ENCODE measurements at regions not wholly inside any gene's neighbourhood (a gene's known extent, or its start where the extent isn't known, plus 50 kb on each side); places are given as distances from the start of the nearest gene placed in this dataset.
"Not testable (repeated sequence)": the region's sequence is repeated elsewhere in the genome, so short reads cannot be mapped to it uniquely, and the experiment has no call there.

GRCh38 chr6:150523216-150523615 is 76.5 kb upstream of the PLEKHG1 start:
- H3K27me3 ChIP-seq (ENCODE audit: control insufficient read depth in 3 of 3, insufficient read depth in 3 of 3, low read length in 3 of 3); FAIRE-seq; DNase-seq; H3K9me3 ChIP-seq (ENCODE audit: control insufficient read depth in 2 of 2, insufficient read depth in 1 of 2, low read depth in 1 of 2, low read length in 1 of 2); H3K4me1 ChIP-seq (ENCODE audit: control insufficient read depth in 3 of 3, insufficient read depth in 2 of 3, low read depth in 1 of 3, low read length in 2 of 3); H3K36me3 ChIP-seq (ENCODE audit: control insufficient read depth in 3 of 3, insufficient read depth in 2 of 3, low read depth in 1 of 3, low read length in 3 of 3); H3K4me3 ChIP-seq (ENCODE audit: low read depth in 1 of 3, low read length in 3 of 3); H3K27ac ChIP-seq (ENCODE audit: low read depth in 1 of 3, low read length in 2 of 3): not testable (repeated sequence)
- 92 to 97% (median 96%) methylated on average over 3 of the region's 3 CpGs for WGBS, 3 donors

DNA sequence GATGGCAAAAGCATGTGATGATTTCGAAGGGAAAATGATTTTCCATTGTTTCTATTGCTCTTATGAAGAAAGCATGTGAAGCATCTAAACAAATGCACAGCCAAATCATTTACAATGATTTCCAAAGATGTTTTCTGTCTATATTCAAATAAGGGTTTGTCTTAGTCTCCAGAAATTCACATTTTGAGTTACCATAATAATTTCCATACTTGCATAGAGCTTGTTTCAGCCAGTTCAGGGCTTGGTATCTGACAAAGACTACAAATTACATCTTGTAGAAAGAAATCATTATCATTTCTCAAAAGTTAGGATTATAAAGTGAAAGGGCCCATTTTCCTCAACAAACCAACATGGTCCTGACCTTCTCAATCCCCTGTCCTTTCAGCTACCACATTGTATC is 74.4 kb upstream of the PLEKHG1 start:
- Histone ChIP-seq H3K36me3 (ENCODE audit: control insufficient read depth in 3 of 3, insufficient read depth in 2 of 3, low read depth in 1 of 3, low read length in 3 of 3) (no peaks in the 10 kb centered on the region), H3K4me1 (ENCODE audit: control insufficient read depth in 3 of 3, insufficient read depth in 2 of 3, low read depth in 1 of 3, low read length in 2 of 3) (no peaks in the 10 kb centered on the region), H3K27ac (ENCODE audit: low read depth in 1 of 3, low read length in 2 of 3) (no peak overlapping the region), H3K9me3 (ENCODE audit: control insufficient read depth in 2 of 2, insufficient read depth in 1 of 2, low read depth in 1 of 2, low read length in 1 of 2) (no peaks in the 10 kb centered on the region), H3K27me3 (ENCODE audit: control insufficient read depth in 3 of 3, insufficient read depth in 3 of 3, low read length in 3 of 3) (no peaks in the 10 kb centered on the region), H3K4me3 (ENCODE audit: low read depth in 1 of 3, low read length in 3 of 3) (no peak overlapping the region)
- DNase-seq, result no peak
- 72 to 91% (median 87%) methylated on average over 1 of the region's 1 CpG for WGBS, 3 donors
- no peak for FAIRE-seq

DNA sequence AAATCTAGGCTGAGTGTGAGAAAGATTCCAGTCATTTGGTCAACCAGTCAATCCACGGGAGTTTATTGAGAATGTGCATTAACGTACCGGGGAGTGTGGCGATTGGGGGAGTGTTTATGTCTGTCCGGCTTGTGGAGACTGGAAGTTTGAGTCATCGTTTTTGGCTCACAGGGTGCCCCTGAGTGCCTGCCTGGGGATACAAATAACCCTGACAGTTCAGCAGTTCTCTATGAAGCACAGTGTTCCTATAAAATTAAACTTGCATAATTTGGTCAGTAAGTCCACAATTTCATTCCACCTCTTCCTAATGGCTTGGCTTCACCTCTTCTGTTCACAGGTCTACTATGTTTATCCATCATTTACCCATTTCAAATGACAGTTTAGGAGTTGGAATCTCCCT is 72.6 kb upstream of the PLEKHG1 start:
- Histone ChIP-seq H3K9me3 (ENCODE audit: control insufficient read depth in 2 of 2, insufficient read depth in 1 of 2, low read depth in 1 of 2, low read length in 1 of 2) (no peaks in the 10 kb centered on the region), H3K27ac (ENCODE audit: low read depth in 1 of 3, low read length in 2 of 3) (no peak overlapping the region), H3K27me3 (ENCODE audit: control insufficient read depth in 3 of 3, insufficient read depth in 3 of 3, low read length in 3 of 3) (no peaks in the 10 kb centered on the region), H3K4me1 (ENCODE audit: control insufficient read depth in 3 of 3, insufficient read depth in 2 of 3, low read depth in 1 of 3, low read length in 2 of 3) (no peaks in the 10 kb centered on the region), H3K36me3 (ENCODE audit: control insufficient read depth in 3 of 3, insufficient read depth in 2 of 3, low read depth in 1 of 3, low read length in 3 of 3) (no peaks in the 10 kb centered on the region), H3K4me3 (ENCODE audit: low read depth in 1 of 3, low read length in 3 of 3) (no peak overlapping the region)
- FAIRE-seq (no peak), DNase-seq (no peak)
- 67 to 86% (median 83%) methylated on average over 6 of the region's 6 CpGs for WGBS, 3 donors

DNA sequence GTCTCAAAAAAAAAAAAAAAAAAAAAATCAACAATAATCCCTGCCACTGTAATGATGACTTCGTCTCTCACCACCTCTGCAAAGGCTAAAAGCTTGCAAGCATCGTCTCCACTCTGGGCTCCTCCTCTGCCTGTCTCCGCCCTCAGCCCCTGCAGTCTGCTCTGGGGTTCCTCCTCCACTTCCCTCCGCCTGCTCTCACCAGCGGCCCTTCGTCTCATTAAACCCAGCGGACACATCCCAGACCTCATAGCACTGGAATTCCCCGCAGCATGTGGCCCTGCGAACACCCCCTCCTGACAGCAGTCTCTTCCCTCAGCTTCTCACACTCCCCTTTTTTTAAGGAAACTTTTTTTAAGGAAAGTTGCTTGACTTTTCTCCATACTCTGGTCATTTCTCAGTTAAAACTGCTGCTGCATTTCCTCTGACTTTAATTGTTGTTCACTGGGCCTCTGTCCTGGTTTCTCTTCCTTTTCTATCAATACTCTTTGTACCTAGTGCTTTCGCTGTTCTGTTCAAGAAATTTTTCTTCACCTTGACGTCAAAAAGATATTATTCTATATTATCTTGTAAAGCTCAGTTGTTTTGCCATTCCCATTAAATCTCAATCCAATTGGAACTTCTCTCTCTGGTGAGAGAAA is 70.9 kb upstream of the PLEKHG1 start:
- H3K27me3 ChIP-seq (ENCODE audit: control insufficient read depth in 3 of 3, insufficient read depth in 3 of 3, low read length in 3 of 3), result no peaks in the 10 kb centered on the region
- FAIRE-seq, result no peak
- H3K4me3 ChIP-seq (ENCODE audit: low read depth in 1 of 3, low read length in 3 of 3), result no peak overlapping the region
- H3K9me3 ChIP-seq (ENCODE audit: control insufficient read depth in 2 of 2, insufficient read depth in 1 of 2, low read depth in 1 of 2, low read length in 1 of 2), result no peaks in the 10 kb centered on the region
- peak in 1 of 2 donors; percentile 40 for DNase-seq
- H3K27ac ChIP-seq (ENCODE audit: low read depth in 1 of 3, low read length in 2 of 3), result peak overlapping the region in 1 of 3 donors; percentile 64
- 46 to 83% (median 68%) methylated on average over 11 of the region's 11 CpGs for WGBS, 3 donors
- no peaks in the 10 kb centered on the region for H3K4me1 ChIP-seq (ENCODE audit: control insufficient read depth in 3 of 3, insufficient read depth in 2 of 3, low read depth in 1 of 3, low read length in 2 of 3)
- H3K36me3 ChIP-seq (ENCODE audit: control insufficient read depth in 3 of 3, insufficient read depth in 2 of 3, low read depth in 1 of 3, low read length in 3 of 3), result no peaks in the 10 kb centered on the region

- H3K27ac ChIP-seq (ENCODE audit: low read depth in 1 of 3, low read length in 2 of 3), result no peak overlapping the region
- FAIRE-seq (no peak), DNase-seq (no peak)
- WGBS, 3 donors, result 72 to 89% (median 77%) methylated on average over 3 of the region's 3 CpGs
- no peaks in the 10 kb centered on the region for H3K36me3 ChIP-seq (ENCODE audit: control insufficient read depth in 3 of 3, insufficient read depth in 2 of 3, low read depth in 1 of 3, low read length in 3 of 3)
- no peaks in the 10 kb centered on the region for H3K9me3 ChIP-seq (ENCODE audit: control insufficient read depth in 2 of 2, insufficient read depth in 1 of 2, low read depth in 1 of 2, low read length in 1 of 2)
- no peak overlapping the region for H3K4me3 ChIP-seq (ENCODE audit: low read depth in 1 of 3, low read length in 3 of 3)
- no peaks in the 10 kb centered on the region for H3K4me1 ChIP-seq (ENCODE audit: control insufficient read depth in 3 of 3, insufficient read depth in 2 of 3, low read depth in 1 of 3, low read length in 2 of 3)
- no peaks in the 10 kb centered on the region for H3K27me3 ChIP-seq (ENCODE audit: control insufficient read depth in 3 of 3, insufficient read depth in 3 of 3, low read length in 3 of 3)
These were observed 70.0 kb upstream of the PLEKHG1 start for GRCh38 chr6:150529646-150530045.

- H3K4me1 ChIP-seq (ENCODE audit: control insufficient read depth in 3 of 3, insufficient read depth in 2 of 3, low read depth in 1 of 3, low read length in 2 of 3), result no peaks in the 10 kb centered on the region
These were observed 67.7 kb upstream of the PLEKHG1 start for GRCh38 chr6:150531957-150532356.

GRCh38 chr6:150534553-150534952 is 65.1 kb upstream of the PLEKHG1 start:
- H3K27ac ChIP-seq (ENCODE audit: low read depth in 1 of 3, low read length in 2 of 3), result no peak overlapping the region
- FAIRE-seq, result no peak
- H3K4me1 ChIP-seq (ENCODE audit: control insufficient read depth in 3 of 3, insufficient read depth in 2 of 3, low read depth in 1 of 3, low read length in 2 of 3), result no peaks in the 10 kb centered on the region
- DNase-seq, result no peak
- no peaks in the 10 kb centered on the region for H3K36me3 ChIP-seq (ENCODE audit: control insufficient read depth in 3 of 3, insufficient read depth in 2 of 3, low read depth in 1 of 3, low read length in 3 of 3)
- no peak overlapping the region for H3K4me3 ChIP-seq (ENCODE audit: low read depth in 1 of 3, low read length in 3 of 3)
- 76 to 95% (median 88%) methylated on average over 5 of the region's 5 CpGs for WGBS, 3 donors
- no peaks in the 10 kb centered on the region for H3K27me3 ChIP-seq (ENCODE audit: control insufficient read depth in 3 of 3, insufficient read depth in 3 of 3, low read length in 3 of 3)
- peaks cover 0 to 12% of the 10 kb centered on the region in 2 donors for H3K9me3 ChIP-seq (ENCODE audit: control insufficient read depth in 2 of 2, insufficient read depth in 1 of 2, low read depth in 1 of 2, low read length in 1 of 2)

More at GRCh38 chr6:150531957-150532356, 67.7 kb upstream of the PLEKHG1 start:
- Histone ChIP-seq H3K27ac (ENCODE audit: low read depth in 1 of 3, low read length in 2 of 3) (no peak overlapping the region), H3K36me3 (ENCODE audit: control insufficient read depth in 3 of 3, insufficient read depth in 2 of 3, low read depth in 1 of 3, low read length in 3 of 3) (no peaks in the 10 kb centered on the region), H3K4me3 (ENCODE audit: low read depth in 1 of 3, low read length in 3 of 3) (no peak overlapping the region), H3K27me3 (ENCODE audit: control insufficient read depth in 3 of 3, insufficient read depth in 3 of 3, low read length in 3 of 3) (no peaks in the 10 kb centered on the region), H3K9me3 (ENCODE audit: control insufficient read depth in 2 of 2, insufficient read depth in 1 of 2, low read depth in 1 of 2, low read length in 1 of 2) (no peaks in the 10 kb centered on the region)
- DNase-seq (no peak), FAIRE-seq (no peak)
- 81 to 86% (median 85%) methylated on average over 1 of the region's 1 CpG for WGBS, 3 donors

GRCh38 chr6:150535151-150535804 is 64.4 kb upstream of the PLEKHG1 start:
- H3K4me3 ChIP-seq (ENCODE audit: low read depth in 1 of 3, low read length in 3 of 3), result no peak overlapping the region
- no peaks in the 10 kb centered on the region for H3K36me3 ChIP-seq (ENCODE audit: control insufficient read depth in 3 of 3, insufficient read depth in 2 of 3, low read depth in 1 of 3, low read length in 3 of 3)
- no peak for DNase-seq
- FAIRE-seq, result no peak
- H3K27me3 ChIP-seq (ENCODE audit: control insufficient read depth in 3 of 3, insufficient read depth in 3 of 3, low read length in 3 of 3), result no peaks in the 10 kb centered on the region
- WGBS, 3 donors, result 78 to 87% (median 83%) methylated on average over 4 of the region's 4 CpGs
- H3K9me3 ChIP-seq (ENCODE audit: control insufficient read depth in 2 of 2, insufficient read depth in 1 of 2, low read depth in 1 of 2, low read length in 1 of 2), result peaks cover 0 to 12% of the 10 kb centered on the region in 2 donors
- no peak overlapping the region for H3K27ac ChIP-seq (ENCODE audit: low read depth in 1 of 3, low read length in 2 of 3)
- no peaks in the 10 kb centered on the region for H3K4me1 ChIP-seq (ENCODE audit: control insufficient read depth in 3 of 3, insufficient read depth in 2 of 3, low read depth in 1 of 3, low read length in 2 of 3)

DNA sequence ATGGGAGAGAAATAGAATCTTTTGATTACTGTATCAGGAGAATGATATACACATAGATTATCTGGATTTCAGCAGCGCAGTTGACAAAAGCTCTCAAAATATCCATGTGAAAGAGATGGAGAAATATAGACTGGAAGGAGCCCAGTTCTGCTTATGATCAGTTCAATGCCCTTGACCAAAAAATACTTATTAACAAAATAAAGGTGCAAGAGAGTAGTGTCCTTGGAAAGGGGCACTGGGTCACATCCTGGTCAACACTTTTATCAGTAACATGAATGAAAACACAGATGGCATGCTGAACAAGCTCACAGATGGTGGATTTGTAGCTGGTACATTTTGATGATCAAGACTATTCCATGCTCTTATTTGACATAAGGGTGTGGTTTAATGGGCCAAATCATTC is 63.9 kb upstream of the PLEKHG1 start:
- Histone ChIP-seq H3K27me3 (ENCODE audit: control insufficient read depth in 3 of 3, insufficient read depth in 3 of 3, low read length in 3 of 3) (no peaks in the 10 kb centered on the region), H3K4me1 (ENCODE audit: control insufficient read depth in 3 of 3, insufficient read depth in 2 of 3, low read depth in 1 of 3, low read length in 2 of 3) (no peaks in the 10 kb centered on the region), H3K9me3 (ENCODE audit: control insufficient read depth in 2 of 2, insufficient read depth in 1 of 2, low read depth in 1 of 2, low read length in 1 of 2) (peaks cover 0 to 12% of the 10 kb centered on the region in 2 donors), H3K36me3 (ENCODE audit: control insufficient read depth in 3 of 3, insufficient read depth in 2 of 3, low read depth in 1 of 3, low read length in 3 of 3) (no peaks in the 10 kb centered on the region), H3K27ac (ENCODE audit: low read depth in 1 of 3, low read length in 2 of 3) (no peak overlapping the region), H3K4me3 (ENCODE audit: low read depth in 1 of 3, low read length in 3 of 3) (no peak overlapping the region)
- peak in 1 of 2 donors; percentile 22 for DNase-seq
- WGBS, 3 donors, result 92 to 98% (median 96%) methylated on average over 1 of the region's 1 CpG
- FAIRE-seq, result no peak
